Liver (tissue), 8 donors: ENCODE measurements at regions not wholly inside any gene's neighbourhood (a gene's known extent, or its start where the extent isn't known, plus 50 kb on each side); places are given as distances from the start of the nearest gene placed in this dataset.
"Not testable (repeated sequence)": the region's sequence is repeated elsewhere in the genome, so short reads cannot be mapped to it uniquely, and the experiment has no call there.

Experiments
- DNase-seq: peaks from one replicate; pipeline ENCODE4 v3.0.0-alpha.2; 2017; ENCODE audit warnings: low spot score
- H3K27ac ChIP-seq, 2 donors: one replicate each; pipeline ENCODE4 v1.7.0; 2013; ENCODE audit warnings: inconsistent platforms in 2 of 2, low read length in 2 of 2, control low read depth in 1 of 2, low read depth in 1 of 2, mild to moderate bottlenecking in 1 of 2
- H3K27me3 ChIP-seq, 4 donors: one replicate each; pipeline versions ENCODE4 v1.6.1 to v1.7.0; 2013; ENCODE audit warnings: low read length in 3 of 4, inconsistent platforms in 1 of 4, mild to moderate bottlenecking in 1 of 4, moderate library complexity in 1 of 4; ENCODE audit not compliant: control insufficient read depth in 4 of 4, insufficient read depth in 4 of 4
- H3K36me3 ChIP-seq, 4 donors: one replicate each; pipeline versions ENCODE4 v1.6.1 to v1.7.0; 2013; ENCODE audit warnings: low read length in 3 of 4, mild to moderate bottlenecking in 3 of 4, low read depth in 1 of 4, moderate library complexity in 1 of 4; ENCODE audit not compliant: control insufficient read depth in 4 of 4, insufficient read depth in 3 of 4
- H3K4me1 ChIP-seq, 4 donors: one replicate each; pipeline versions ENCODE4 v1.6.1 to v1.7.0; 2013; ENCODE audit warnings: low read length in 3 of 4, mild to moderate bottlenecking in 3 of 4, moderate library complexity in 1 of 4; ENCODE audit not compliant: control insufficient read depth in 4 of 4, insufficient read depth in 4 of 4
- H3K4me3 ChIP-seq, 3 donors: one replicate each; pipeline versions ENCODE4 v1.6.1 to v1.7.0; 2013; ENCODE audit warnings: low read length in 3 of 3, control low read depth in 1 of 3, low read depth in 1 of 3, mild to moderate bottlenecking in 1 of 3
- H3K9ac ChIP-seq, 2 donors: one replicate each; pipeline ENCODE4 v1.7.0; 2013; ENCODE audit warnings: low read length in 2 of 2, mild to moderate bottlenecking in 2 of 2, moderate library complexity in 2 of 2, control low read depth in 1 of 2, low read depth in 1 of 2
- H3K9me3 ChIP-seq, 4 donors: one replicate each; pipeline versions ENCODE4 v1.6.1 to v1.7.0; 2013; ENCODE audit warnings: low read length in 3 of 4; ENCODE audit not compliant: control insufficient read depth in 4 of 4
- EGR1 ChIP-seq, 2 donors: IDR thresholded peaks; 2 replicates each; pipeline ENCODE4 v1.6.1; 2016 to 2018; ENCODE audit warnings: antibody characterized with exemption in 2 of 2, low read depth in 2 of 2
- FOXA1 ChIP-seq: IDR thresholded peaks from 2 replicates; pipeline ENCODE4 v1.6.1; 2016; ENCODE audit warnings: antibody characterized with exemption
- FOXA2 ChIP-seq: IDR thresholded peaks from 2 replicates; pipeline ENCODE4 v1.6.1; 2016; ENCODE audit warnings: antibody characterized with exemption
- TAF1 ChIP-seq: conservative IDR thresholded peaks from 2 replicates; pipeline ENCODE4 v1.6.1; 2016; ENCODE audit warnings: antibody characterized with exemption, mild to moderate bottlenecking
- WGBS: extraction: QIAGEN DNeasy Blood & Tissue Kit; methylation state at CpG from one replicate; pipeline ENCODE4 v1.1.7; 2013; 5-methylcytosine and 5-hydroxymethylcytosine counted together
- TF ChIP-seq, protein P1 (sequence below): IDR thresholded peaks from 2 replicates; pipeline ENCODE4 v1.6.1; 2016; ENCODE audit warnings: antibody characterized with exemption
- TF ChIP-seq, protein P2 (sequence below): IDR thresholded peaks from 2 replicates; pipeline ENCODE4 v1.6.1; 2016; ENCODE audit warnings: antibody characterized with exemption
- TF ChIP-seq, protein P3 (sequence below): IDR thresholded peaks from 2 replicates; pipeline ENCODE4 v1.6.1; 2016; ENCODE audit warnings: antibody characterized with exemption, mild to moderate bottlenecking
- TF ChIP-seq, protein P4 (sequence below): fragments of 150-350 bp; IDR thresholded peaks from 2 replicates; pipeline ENCODE4 v1.5.1; 2017; ENCODE audit warnings: improper control_type of control experiment, low read depth, low read length; ENCODE audit not compliant: missing input control
- TF ChIP-seq, protein P5 (sequence below): IDR thresholded peaks from 2 replicates; pipeline ENCODE4 v1.6.1; 2016; ENCODE audit warnings: antibody characterized with exemption
- donor health status: healthy.
- donor health status: healthy.
- donor health status: healthy.
- donor health status: healthy.
- donor health status: healthy.

DNA sequence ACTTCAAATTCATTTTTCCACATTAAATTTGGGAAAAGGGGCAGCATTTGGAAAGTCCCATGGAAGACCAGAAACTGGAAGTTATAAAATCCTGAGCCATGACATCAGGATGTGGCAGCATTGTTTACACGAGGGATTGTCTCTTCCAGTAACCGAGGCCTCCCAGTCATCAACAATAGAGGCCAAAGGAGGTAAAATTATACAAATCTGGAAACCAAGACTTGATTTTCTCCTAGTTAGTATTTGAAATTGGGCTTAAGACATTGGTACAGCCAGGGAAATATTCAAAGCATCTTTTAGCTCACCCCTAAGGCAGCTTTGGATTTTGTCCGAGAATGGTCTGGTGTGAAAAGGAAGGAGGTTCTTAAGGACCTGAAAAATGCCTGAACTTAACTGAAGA lies 251.6 kb upstream of the FOXF1 start:
- Histone ChIP-seq H3K4me1 (no peaks in the 10 kb centered on the region), H3K4me3 (no peak overlapping the region), H3K9me3 (peaks cover 0 to 14% (median 4%) of the 10 kb centered on the region in 4 donors), H3K36me3 (no peaks in the 10 kb centered on the region), H3K9ac (no peak overlapping the region), H3K27ac (no peak overlapping the region), H3K27me3 (peaks cover 0 to 7% (median under 1%) of the 10 kb centered on the region in 4 donors)
- TF ChIP-seq, protein P1, sequence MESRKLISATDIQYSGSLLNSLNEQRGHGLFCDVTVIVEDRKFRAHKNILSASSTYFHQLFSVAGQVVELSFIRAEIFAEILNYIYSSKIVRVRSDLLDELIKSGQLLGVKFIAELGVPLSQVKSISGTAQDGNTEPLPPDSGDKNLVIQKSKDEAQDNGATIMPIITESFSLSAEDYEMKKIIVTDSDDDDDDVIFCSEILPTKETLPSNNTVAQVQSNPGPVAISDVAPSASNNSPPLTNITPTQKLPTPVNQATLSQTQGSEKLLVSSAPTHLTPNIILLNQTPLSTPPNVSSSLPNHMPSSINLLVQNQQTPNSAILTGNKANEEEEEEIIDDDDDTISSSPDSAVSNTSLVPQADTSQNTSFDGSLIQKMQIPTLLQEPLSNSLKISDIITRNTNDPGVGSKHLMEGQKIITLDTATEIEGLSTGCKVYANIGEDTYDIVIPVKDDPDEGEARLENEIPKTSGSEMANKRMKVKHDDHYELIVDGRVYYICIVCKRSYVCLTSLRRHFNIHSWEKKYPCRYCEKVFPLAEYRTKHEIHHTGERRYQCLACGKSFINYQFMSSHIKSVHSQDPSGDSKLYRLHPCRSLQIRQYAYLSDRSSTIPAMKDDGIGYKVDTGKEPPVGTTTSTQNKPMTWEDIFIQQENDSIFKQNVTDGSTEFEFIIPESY = no peak
- TF ChIP-seq FOXA2 (no peak), EGR1 (IDR thresholded peaks at IDR 0.05; ENCODE audit: low read depth in 2 of 2) (no peak)
- 68% methylated on average over 3 of the region's 3 CpGs for WGBS
- DNase-seq = no peak

DNA sequence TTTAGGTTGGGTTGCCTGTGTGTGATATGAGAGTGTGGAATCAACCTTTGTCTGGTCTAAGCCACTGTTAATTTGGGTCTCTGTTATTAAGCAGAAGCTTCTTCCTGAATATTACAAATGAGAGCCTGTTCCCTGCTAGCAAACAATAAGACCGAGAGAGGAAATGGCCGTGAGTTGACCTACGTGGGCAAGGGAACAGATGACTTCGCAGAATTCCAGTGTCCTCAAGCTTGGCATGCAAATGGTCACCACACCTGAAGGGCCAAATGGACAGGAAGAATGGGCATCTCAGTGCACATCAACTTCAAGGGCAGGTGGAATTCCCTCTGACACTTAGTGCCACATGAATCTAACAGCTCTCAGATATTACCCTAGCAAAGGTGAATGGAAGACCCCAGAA lies 250.8 kb upstream of the FOXF1 start:
- H3K27ac ChIP-seq = no peak overlapping the region
- 60% methylated on average over 4 of the region's 4 CpGs for WGBS

DNA sequence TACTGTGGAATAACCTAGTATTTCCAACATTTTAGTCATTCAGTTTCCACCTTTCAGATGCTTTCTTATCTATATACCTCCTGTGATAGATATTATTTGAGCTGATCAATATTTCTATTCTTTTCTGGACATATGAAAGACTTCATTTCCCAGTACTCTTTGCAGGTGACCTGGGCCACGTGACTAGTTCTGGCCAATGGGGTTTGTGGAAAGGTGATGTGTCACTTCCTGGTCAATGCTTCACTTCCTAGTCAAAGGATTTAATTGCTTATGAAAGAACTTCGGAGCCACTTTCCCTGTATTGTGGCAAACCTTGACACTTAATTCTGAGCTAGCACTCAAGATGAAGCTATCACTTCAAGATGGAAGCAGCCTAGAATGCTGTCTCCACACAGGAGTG lies 248.9 kb upstream of the FOXF1 start:
- H3K27me3 ChIP-seq = peaks cover 0 to 3% (median under 1%) of the 10 kb centered on the region in 4 donors
- H3K4me1 ChIP-seq = no peaks in the 10 kb centered on the region
- no peak overlapping the region for H3K9ac ChIP-seq
- no peak for TF ChIP-seq TAF1
- TF ChIP-seq FOXA2 = no peak
- no peak for TF ChIP-seq FOXA1
- TF ChIP-seq, protein P2, sequence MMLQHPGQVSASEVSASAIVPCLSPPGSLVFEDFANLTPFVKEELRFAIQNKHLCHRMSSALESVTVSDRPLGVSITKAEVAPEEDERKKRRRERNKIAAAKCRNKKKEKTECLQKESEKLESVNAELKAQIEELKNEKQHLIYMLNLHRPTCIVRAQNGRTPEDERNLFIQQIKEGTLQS = no peak
- TF ChIP-seq, protein P3, sequence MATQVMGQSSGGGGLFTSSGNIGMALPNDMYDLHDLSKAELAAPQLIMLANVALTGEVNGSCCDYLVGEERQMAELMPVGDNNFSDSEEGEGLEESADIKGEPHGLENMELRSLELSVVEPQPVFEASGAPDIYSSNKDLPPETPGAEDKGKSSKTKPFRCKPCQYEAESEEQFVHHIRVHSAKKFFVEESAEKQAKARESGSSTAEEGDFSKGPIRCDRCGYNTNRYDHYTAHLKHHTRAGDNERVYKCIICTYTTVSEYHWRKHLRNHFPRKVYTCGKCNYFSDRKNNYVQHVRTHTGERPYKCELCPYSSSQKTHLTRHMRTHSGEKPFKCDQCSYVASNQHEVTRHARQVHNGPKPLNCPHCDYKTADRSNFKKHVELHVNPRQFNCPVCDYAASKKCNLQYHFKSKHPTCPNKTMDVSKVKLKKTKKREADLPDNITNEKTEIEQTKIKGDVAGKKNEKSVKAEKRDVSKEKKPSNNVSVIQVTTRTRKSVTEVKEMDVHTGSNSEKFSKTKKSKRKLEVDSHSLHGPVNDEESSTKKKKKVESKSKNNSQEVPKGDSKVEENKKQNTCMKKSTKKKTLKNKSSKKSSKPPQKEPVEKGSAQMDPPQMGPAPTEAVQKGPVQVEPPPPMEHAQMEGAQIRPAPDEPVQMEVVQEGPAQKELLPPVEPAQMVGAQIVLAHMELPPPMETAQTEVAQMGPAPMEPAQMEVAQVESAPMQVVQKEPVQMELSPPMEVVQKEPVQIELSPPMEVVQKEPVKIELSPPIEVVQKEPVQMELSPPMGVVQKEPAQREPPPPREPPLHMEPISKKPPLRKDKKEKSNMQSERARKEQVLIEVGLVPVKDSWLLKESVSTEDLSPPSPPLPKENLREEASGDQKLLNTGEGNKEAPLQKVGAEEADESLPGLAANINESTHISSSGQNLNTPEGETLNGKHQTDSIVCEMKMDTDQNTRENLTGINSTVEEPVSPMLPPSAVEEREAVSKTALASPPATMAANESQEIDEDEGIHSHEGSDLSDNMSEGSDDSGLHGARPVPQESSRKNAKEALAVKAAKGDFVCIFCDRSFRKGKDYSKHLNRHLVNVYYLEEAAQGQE = no peak
- H3K9me3 ChIP-seq = peaks cover 0 to 12% (median 3%) of the 10 kb centered on the region in 4 donors
- H3K27ac ChIP-seq = no peak overlapping the region
- no peak overlapping the region for H3K4me3 ChIP-seq
- 68% methylated on average over 2 of the region's 2 CpGs for WGBS
- H3K36me3 ChIP-seq = no peaks in the 10 kb centered on the region
- no peak for DNase-seq

More for the DNA sequence above, 250.8 kb upstream of the FOXF1 start:
- peaks cover 0 to 14% (median 4%) of the 10 kb centered on the region in 4 donors for H3K9me3 ChIP-seq
- no peak overlapping the region for H3K4me3 ChIP-seq
- no peaks in the 10 kb centered on the region for H3K36me3 ChIP-seq
- H3K27me3 ChIP-seq = peaks cover 0 to 7% (median under 1%) of the 10 kb centered on the region in 4 donors
- H3K9ac ChIP-seq = no peak overlapping the region
- no peak for TF ChIP-seq EGR1 (IDR thresholded peaks at IDR 0.05; ENCODE audit: low read depth in 2 of 2)
- no peak for TF ChIP-seq FOXA1
- TF ChIP-seq FOXA2 = no peak
- TF ChIP-seq, protein P4, sequence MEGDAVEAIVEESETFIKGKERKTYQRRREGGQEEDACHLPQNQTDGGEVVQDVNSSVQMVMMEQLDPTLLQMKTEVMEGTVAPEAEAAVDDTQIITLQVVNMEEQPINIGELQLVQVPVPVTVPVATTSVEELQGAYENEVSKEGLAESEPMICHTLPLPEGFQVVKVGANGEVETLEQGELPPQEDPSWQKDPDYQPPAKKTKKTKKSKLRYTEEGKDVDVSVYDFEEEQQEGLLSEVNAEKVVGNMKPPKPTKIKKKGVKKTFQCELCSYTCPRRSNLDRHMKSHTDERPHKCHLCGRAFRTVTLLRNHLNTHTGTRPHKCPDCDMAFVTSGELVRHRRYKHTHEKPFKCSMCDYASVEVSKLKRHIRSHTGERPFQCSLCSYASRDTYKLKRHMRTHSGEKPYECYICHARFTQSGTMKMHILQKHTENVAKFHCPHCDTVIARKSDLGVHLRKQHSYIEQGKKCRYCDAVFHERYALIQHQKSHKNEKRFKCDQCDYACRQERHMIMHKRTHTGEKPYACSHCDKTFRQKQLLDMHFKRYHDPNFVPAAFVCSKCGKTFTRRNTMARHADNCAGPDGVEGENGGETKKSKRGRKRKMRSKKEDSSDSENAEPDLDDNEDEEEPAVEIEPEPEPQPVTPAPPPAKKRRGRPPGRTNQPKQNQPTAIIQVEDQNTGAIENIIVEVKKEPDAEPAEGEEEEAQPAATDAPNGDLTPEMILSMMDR = no peak
- TF ChIP-seq, protein P5, sequence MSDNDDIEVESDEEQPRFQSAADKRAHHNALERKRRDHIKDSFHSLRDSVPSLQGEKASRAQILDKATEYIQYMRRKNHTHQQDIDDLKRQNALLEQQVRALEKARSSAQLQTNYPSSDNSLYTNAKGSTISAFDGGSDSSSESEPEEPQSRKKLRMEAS = no peak
- no peak for DNase-seq
- H3K4me1 ChIP-seq = no peaks in the 10 kb centered on the region

DNA sequence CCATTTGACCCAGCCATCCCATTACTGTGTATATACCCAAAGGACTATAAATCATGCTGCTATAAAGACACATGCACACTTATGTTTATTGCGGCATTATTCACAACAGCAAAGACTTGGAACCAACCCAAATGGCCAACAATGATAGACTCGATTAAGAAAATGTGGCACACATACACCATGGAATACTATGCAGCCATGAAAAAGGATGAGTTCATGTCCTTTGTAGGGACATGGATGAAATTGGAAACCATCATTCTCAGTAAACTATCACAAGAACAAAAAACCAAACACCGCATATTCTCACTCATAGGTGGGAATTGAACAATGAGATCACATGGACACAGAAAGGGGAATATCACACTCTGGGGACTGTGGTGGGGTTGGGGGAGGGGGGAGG lies 242.7 kb upstream of the FOXF1 start:
- not testable (repeated sequence) for H3K27me3 ChIP-seq, H3K36me3 ChIP-seq, H3K4me1 ChIP-seq, H3K9me3 ChIP-seq, H3K4me3 ChIP-seq, DNase-seq, H3K27ac ChIP-seq, H3K9ac ChIP-seq
- whole genome bisulfite sequencing = 82% methylated on average over 2 of the region's 3 CpGs
